HG03064 (cell line): ENCODE measurements at regions not wholly inside any gene's neighbourhood (a gene's known extent, or its start where the extent isn't known, plus 50 kb on each side); places are given as distances from the start of the nearest gene placed in this dataset.

Experiments used
- ATAC-seq: cut with Tn5 transposase; IDR thresholded peaks from one replicate; pipeline ENCODE4 v1.9.1; 2021; ENCODE audit warnings: low read depth; ENCODE audit not compliant: unreplicated experiment

GRCh38 chr11:127412234-127412633 lies 411.7 kb upstream of the KIRREL3 start:
- ATAC-seq = no peak

- no peak for ATAC-seq
These were observed 410.7 kb upstream of the KIRREL3 start for GRCh38 chr11:127411283-127411682.

GRCh38 chr11:127395034-127395433 lies 394.5 kb upstream of the KIRREL3 start:
- no peak for ATAC-seq

GRCh38 chr11:127393460-127393997 lies 393.0 kb upstream of the KIRREL3 start:
- no peak for ATAC-seq

GRCh38 chr11:127392575-127392974 lies 392.0 kb upstream of the KIRREL3 start:
- no peak for ATAC-seq

- ATAC-seq = no peak
These were observed 389.9 kb upstream of the KIRREL3 start for GRCh38 chr11:127390465-127390864.

- ATAC-seq = no peak
These were observed 384.5 kb upstream of the KIRREL3 start for GRCh38 chr11:127385071-127385470.

- ATAC-seq = no peak
These were observed 382.5 kb upstream of the KIRREL3 start for GRCh38 chr11:127383026-127383425.

GRCh38 chr11:127381247-127381646 lies 380.7 kb upstream of the KIRREL3 start:
- ATAC-seq = no peak

GRCh38 chr11:127379686-127380085 lies 379.1 kb upstream of the KIRREL3 start:
- no peak for ATAC-seq

GRCh38 chr11:127376301-127376700 lies 375.7 kb upstream of the KIRREL3 start:
- ATAC-seq = no peak

GRCh38 chr11:127369356-127369755 lies 368.8 kb upstream of the KIRREL3 start:
- ATAC-seq = no peak

GRCh38 chr11:127362754-127363308 lies 362.3 kb upstream of the KIRREL3 start:
- ATAC-seq = no peak

GRCh38 chr11:127358160-127358559 lies 357.6 kb upstream of the KIRREL3 start:
- ATAC-seq = no peak

GRCh38 chr11:127350476-127350875 lies 349.9 kb upstream of the KIRREL3 start:
- no peak for ATAC-seq

GRCh38 chr11:127345819-127346459 lies 345.4 kb upstream of the KIRREL3 start:
- ATAC-seq = no peak

- ATAC-seq = no peak
These were observed 339.9 kb upstream of the KIRREL3 start for GRCh38 chr11:127340438-127340837.

GRCh38 chr11:127339376-127339775 lies 338.8 kb upstream of the KIRREL3 start:
- ATAC-seq = no peak

- ATAC-seq = no peak
These were observed 338.1 kb upstream of the KIRREL3 start for GRCh38 chr11:127338380-127339259.

GRCh38 chr11:127334466-127334865 lies 333.9 kb upstream of the KIRREL3 start:
- ATAC-seq = no peak

GRCh38 chr11:127332896-127333295 lies 332.3 kb upstream of the KIRREL3 start:
- ATAC-seq = no peak
